ENCODE measurements at regions not wholly inside any gene's neighbourhood (a gene's known extent, or its start where the extent isn't known, plus 50 kb on each side); places are given as distances from the start of the nearest gene placed in this dataset.
"Not testable (repeated sequence)": the region's sequence is repeated elsewhere in the genome, so short reads cannot be mapped to it uniquely, and the experiment has no call there.

DNA sequence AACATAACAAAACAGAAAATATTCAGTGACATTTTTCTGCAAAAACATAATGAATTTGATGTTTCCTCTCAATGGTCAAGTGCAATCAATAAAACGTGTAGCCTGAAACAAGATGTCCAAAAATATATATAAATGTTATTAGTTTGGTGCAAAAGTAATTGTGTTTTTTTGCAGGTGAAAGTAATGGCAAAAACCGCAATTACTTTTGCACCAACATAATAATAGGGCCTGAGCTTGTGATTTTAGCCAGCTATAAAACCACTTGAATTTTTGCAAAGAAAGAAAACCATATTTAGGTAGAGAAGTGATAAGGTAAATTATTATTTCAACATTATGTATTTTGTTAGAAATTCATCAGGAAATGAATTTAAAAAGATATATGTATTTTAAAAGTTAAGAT, 475.3 kb upstream of the AMOT start:
- DNase-seq (ENCODE audit: low spot score): no peak

DNA sequence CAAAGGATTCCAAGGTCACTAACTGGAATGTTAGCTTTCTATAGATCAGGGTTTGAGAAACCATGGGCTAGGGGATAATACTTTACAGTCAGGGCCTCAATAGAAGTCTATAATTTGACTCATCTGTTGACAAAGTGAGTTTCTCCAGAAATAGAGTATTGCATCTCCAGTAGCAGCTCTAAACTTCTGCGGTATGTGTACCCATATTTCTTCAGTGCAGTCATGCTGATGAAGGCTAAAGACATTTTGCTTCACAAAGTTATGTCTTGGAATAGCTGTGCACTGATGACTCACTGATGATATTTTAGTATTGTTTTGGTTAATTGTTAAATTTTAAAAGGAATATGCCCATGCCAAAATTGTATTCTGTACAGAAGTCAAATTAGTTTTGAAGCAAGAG, 464.9 kb upstream of the AMOT start:
- no peak for DNase-seq (ENCODE audit: low spot score)

DNA sequence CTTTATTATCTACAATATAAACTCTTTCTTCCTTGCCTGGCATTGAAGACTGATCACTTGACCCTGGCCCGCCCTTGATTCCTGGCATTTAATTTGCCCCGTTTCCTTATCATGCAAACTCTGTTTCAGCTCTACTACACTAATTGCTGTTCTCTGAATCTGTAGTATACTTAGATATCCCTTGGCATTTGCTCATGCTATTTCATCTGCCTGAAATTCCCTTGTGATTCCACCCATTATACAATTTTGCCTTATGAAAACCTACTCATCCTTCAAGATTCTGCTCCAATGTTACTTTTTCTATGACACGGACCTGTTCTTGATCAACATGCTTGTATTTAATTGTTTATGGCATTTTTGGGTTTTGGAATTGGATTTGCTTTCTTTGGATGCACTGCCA, 459.9 kb upstream of the AMOT start:
- no peak for DNase-seq (ENCODE audit: low spot score)

DNA sequence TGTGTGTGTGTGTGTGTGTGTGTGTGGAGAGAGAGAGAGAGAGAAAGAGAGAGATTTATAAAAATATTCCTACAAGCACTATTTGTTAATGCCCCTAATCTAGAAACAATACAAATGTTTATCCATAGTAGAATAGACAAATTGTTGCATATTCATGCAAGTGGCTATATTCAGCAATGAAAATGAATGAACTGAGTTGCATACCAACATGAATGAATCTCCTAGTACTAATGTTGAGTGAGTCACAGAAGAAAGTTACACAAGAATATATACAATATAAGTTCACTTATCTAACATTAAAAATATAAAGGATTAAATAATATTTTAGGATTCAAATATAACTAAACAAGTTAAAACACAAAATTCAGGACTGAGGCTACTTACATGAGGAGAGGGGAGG, 456.8 kb upstream of the AMOT start:
- no peak for DNase-seq (ENCODE audit: low spot score)

DNA sequence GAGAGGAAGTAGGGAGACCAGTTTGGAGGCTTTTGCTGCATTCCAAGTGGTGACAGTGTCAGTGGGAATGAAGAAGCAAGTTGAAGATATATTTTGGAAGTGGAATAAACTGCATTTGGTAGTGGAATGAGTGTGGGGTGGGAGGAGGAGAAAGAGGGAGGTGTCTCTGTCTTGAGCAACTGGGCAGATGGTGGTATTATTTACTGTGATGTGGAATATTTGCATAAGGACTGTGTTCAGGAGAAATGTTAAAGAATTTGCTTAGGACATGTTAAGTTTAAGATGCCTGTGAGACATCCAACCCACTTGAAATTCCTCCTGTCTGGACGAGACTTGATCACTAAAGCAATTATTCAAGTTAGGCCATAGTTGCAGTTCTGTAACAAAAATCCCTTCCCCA, 448.9 kb upstream of the AMOT start:
- no peak for DNase-seq (ENCODE audit: low spot score)

DNA sequence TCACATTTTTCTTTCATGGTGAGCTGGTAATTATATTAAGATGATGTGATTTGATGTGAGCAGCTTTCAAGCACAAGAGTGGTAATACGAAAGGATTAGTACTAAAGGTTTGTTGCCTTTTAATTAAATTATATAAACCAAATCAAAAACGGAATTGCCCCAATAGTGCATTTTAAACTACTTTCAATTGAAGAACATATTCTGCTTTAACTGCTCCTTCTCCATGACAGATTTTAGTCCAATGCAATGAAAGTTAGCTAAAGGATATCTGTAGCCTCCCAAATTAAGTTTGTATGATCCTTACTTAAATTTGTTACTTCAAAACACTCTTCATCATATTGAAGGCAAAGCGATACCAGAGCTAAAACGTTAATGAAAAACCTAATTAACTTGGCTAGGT, 447.1 kb upstream of the AMOT start:
- DNase-seq (ENCODE audit: low spot score): no peak

DNA sequence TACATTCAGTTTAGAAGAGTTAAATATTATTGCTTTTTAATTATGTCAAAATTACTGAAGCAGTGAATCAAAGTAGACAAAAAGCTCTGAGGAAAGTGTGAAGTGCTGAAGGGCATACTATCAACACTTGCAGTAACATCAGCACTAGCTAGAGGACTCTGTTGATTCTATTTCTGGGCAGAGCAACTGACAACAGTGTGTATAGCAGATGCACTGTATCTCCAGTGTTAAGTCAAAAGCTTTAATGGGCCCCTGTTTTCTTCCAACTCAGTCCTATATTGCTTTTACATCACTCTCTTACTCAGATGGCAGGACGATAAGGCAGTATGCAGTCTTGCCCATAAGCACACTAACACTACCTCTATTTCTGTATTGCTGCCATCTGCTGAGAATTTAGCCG, 435.2 kb upstream of the AMOT start:
- no peak for DNase-seq (ENCODE audit: low spot score)

DNA sequence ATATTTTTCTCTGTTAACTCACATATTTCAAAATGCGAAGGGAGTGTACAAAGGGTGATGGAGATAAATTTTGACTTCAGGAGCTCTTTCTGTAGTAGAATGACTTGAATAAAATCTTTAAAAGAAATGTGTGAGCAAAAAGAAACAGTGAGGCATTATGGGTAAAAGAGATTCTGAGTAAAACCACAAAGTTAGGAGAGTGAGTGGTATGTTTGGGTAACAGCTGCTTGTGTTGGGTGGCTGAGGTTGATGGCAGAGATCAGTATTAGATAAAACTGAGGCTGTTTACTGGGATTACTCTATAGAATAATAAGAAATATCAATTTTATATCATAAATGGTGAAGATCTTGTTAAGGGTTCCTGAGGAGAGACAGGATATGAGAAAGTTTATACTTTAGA, 434.2 kb upstream of the AMOT start:
- DNase-seq (ENCODE audit: low spot score): no peak

DNA sequence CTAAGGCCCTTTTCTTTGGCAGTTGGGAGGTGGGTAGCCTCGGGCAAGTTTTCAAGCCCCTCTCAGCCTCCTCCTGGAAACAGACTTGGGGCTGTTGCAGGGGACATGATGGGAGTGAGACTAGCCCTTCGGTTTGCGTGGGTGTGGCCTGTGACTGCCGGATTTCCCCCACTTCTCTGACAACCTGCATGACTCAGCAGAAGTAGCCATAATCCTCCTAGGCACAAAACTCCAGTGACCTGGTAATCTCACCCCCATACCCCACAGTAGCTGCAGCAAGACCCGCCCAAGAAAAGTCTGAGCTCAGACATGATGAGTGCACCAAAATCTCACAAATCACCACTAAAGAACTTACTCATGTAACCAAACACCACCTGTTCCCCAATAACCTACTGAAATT, 433.7 kb upstream of the AMOT start:
- no peak for DNase-seq (ENCODE audit: low spot score)

DNA sequence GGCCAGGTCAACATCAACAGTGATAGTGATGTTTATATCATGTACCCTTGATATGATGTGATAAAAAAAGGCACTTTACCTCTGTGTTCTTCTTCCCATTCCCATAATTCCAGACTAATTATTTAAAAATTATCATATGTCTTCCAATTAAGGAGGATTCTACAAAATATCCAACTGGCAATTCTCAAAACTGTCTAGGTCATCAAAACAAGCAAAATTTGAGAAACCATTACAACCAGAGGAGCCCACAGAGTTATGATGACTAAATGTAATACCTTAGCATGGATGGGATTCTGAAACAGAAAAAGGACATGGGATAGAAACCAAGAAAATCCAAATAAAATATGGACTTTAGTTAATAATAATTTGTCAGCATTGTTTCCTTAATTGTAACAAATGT, 428.6 kb upstream of the AMOT start:
- DNase-seq (ENCODE audit: low spot score): no peak

DNA sequence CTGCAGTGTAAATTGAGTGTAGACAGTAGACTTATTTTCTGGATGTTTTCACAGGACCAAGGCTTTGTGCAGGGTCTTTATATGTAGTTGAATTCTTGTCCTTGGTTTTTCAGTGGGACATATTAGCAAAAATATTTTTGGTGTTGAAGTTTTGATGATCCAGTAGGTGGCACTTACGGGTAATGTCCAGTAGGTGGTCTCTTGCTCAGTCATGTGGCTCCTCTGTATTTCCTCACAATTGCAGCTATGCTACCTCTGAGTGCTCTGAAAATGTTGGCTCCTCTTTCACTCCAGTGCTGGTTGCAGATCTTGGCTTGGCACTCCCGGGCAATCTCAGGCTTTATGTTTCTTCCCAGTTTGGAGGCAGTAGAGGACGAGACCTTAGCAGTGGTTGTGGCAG, 419.8 kb upstream of the AMOT start:
- no peak for DNase-seq (ENCODE audit: low spot score)

DNA sequence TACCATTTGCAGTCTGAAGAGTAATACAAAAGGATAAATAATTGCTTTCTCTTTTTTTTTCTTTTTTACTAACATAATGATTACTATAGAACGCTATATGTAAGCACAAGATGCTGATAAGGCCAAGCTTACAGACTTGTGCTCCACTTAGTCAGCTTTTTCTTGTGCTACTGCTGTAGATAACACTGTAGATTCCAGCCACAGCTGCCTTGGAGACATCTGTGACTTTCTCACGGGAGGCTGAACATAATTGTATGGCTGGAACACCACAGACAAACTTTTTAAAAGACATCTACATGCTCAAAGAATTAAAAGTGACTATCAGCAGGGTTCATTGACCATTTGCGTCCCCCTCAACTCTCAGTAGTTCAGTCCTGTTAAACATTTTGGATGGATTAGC, 381.7 kb upstream of the AMOT start:
- no peak for DNase-seq (ENCODE audit: low spot score)

DNA sequence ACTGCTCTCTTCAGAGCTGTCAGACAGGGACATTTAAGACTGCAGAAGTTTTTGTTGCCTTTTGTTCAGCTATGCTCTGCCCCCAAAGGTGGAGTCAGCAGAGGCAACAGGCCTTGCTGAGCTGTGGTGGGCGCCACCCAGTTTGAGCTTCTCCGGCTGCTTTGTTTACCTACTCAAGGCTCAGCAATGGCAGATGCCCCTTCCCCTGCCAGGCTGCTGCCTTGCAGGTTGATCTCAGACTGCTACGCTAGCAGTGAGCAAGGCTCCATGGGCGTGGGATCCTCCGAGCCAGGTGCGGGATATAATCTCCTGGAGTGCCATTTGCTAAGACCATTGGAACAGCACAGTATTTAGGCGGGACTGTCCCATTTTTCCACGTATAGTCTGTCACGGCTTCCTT, 371.4 kb upstream of the AMOT start:
- no peak for DNase-seq (ENCODE audit: low spot score)

DNA sequence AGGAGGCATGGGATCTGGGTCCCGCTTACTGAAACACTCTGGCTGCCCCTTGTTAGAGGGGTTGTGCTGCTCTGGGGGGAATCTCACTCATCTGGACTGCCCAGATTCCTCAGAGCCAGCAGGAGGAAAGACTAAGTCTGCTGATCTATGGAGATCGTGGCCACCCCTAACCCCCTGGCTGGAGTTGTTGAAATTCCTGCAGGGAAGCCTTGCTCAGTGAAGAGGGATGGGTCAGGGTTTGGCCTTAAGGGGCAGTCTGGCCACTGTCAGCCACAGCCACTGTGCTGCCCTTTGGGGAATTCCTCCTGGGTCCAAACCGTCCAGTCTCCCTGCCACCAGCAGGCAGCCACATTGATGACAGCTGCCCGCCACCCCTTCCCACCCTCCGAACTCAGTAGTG, 362.0 kb upstream of the AMOT start:
- no peak for DNase-seq (ENCODE audit: low spot score)

DNA sequence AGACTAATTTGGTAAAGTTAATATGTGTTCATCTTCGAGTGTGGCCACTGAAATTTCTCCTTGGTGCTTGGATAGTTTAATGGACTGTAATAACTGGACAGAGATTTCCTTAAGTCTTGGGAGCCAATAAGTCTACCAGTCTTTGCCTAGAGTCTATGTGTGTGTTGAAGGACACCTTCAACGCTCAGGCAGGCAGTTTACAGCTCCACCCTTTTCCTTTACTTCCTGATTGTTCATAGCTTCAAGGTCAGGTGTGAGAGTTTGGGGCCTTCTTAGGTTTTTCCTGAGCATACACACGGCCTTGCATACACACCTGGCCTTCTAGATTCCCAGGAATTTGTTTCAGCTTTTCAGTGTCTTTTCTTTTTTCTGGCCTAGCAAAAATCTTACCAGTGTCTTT, 355.3 kb upstream of the AMOT start:
- DNase-seq (ENCODE audit: low spot score): no peak

DNA sequence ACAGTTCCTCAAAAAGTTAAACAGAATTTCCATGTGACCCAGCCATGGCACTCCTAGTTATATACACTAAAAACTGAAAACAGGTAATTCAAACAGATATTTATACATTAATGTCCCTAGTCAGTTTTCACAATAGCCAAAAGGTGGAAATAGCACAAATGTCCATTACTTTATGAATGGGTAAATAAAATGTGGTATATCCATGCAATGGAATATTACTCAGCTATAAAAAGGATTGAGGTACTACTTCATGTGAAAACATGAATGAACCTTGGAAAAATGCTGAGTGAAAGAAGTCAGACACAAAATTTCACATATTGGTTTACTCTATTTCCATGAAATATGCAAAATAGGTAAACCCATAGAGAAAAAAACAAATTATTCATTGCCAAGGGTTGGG, 351.8 kb upstream of the AMOT start:
- no peak for DNase-seq (ENCODE audit: low spot score)

DNA sequence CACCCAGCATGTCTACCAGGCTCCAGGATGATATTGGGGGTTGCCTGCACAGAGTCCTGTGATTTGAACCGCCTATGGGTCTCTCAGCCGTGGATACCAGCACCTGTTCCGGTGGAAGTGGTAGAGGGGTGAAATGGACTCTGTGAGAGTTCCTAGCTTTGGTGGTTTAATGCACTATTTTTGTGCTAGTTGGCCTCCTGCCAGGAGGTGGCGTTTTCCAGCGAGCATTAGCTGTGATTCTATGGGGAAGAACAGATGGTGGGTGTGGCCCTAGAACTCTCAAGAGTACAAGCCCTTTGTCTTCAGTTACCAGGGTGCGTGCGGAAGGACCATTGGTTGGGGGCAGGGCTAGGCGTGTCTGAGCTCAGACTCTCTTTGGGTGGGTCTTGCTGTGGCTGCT, 316.9 kb upstream of the AMOT start:
- no peak for DNase-seq (ENCODE audit: low spot score)

DNA sequence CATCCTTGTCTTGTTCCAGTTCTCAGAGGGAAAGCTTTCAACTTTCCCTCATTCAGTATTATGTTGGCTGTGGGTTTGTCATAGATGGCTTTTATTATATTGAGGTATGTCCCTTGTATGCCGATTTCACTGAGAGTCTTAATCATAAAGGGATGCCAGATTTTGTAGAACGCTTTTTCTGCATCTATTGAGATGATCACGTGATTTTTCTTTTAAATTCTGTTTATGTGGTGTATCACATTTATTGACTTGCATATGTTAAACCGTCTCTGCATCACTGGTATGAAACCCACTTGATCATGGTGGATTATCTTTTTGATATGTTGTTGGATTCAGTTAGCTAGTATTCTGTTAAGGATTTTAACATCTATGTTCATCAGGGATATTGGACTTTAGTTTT, 313.7 kb upstream of the AMOT start:
- DNase-seq (ENCODE audit: low spot score): not testable (repeated sequence)

DNA sequence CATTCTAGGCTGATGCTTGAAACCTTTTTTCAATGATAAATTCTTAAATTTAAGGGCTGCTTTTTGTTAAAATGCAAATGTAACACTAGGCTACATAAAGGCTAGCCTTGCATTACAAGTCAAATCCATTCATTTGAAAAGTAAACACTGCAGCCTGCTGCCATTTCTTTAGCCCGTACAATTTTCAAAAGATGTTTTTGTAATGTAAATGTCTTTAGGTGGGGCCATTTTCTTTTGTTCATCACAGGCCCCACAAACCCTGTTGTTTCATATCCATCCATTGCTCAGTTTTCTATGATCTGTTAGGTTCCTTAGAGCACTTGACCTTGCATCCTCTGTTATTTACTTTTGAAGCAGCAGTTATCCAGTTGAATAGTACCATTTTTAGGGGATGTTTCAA, 296.2 kb upstream of the AMOT start:
- no peak for DNase-seq (ENCODE audit: low spot score)

DNA sequence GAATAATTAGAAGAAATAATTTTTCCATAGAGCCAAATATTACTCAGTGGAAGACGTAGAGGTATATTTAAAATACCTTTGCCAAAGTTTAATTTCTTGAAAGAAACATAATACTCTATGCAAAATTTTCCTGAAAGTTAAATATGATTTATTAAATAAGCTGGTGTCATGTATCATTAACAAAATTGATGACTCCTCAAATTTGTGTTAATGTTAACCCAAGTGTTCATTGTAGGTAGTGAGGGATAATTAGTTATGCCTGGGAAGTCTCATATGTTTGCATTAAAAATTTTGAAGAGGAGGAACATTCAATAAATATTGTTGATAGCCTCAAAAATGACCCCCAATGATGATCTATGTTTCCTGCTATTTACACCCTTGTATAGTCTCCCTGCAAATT, 292.7 kb upstream of the AMOT start:
- DNase-seq (ENCODE audit: low spot score): no peak

DNA sequence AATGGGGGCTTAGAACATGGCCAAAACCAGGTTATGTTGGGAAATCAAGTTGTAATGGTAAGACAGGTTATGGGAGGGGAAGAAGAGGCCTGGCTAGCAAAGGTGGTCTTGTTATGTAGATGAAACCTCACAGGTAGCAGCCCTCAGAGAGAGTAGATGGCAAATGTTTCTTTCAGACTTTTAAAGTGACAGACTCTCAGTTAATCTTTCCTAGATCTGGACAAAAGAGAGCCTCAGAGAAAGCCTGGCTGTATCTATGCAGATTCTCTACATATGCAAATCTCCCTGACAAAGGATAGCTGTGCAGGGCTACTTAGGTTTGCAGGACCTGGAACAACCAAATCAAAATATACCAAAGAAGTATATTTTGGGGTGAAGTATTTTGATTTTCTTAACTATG, 284.1 kb upstream of the AMOT start:
- no peak for DNase-seq (ENCODE audit: low spot score)

DNA sequence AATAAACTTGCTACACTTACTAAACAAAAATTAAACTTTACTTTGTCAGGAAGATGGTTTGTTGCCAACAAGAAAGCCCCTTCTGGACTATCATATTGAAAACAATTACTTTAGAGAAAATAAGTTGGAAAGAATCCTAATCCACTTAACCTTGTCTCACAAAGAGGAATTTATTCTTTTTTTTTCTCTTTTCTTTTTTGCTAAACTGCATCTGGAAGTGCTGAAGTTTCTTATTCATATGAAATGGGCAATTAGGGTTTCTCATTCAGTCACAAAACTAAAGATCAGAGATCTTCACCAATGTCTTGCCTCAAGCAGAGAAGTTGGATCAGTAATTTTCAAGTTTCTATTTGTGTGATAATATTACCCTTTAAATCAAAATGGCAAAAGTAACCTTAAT, 234.9 kb upstream of the AMOT start:
- no peak for DNase-seq (ENCODE audit: low spot score)

DNA sequence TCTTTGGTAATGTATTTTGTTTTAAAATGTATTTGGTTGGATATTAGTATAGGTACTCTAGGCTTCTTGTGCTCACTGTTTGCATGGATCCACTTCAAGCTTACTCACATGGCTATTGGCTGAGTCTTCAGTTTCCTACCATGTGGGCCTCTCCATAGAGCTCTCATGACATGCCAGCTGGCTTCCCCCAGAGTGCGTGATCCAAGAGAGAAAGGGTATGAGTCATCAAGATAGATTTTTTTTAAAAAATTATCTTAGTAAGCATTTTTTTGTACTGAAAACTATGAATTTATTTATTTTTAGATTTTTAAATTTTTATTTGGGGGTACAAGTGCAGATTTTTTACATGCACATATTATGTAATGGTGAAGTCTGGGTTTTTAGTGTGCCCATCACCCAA, 219.1 kb upstream of the AMOT start:
- DNase-seq (ENCODE audit: low spot score): no peak

DNA sequence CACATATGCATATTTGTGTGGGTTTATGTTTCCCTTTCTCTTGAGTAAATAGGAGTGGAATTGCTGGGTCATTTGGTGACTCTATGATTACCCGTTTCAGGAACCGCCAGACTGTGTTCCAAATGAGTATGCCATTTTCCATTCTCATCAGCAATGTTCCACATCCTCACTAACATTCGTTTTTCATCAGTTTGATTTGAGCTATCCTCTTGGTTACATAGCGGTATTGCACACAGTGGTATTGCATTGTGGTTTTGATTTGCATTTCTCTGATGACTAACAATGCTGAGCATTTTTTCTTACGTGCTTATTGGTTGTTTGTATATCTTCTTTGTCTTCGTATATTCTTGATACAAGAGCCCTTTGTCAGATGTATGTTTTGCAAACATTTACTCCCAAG, 218.0 kb upstream of the AMOT start:
- no peak for DNase-seq (ENCODE audit: low spot score)

DNA sequence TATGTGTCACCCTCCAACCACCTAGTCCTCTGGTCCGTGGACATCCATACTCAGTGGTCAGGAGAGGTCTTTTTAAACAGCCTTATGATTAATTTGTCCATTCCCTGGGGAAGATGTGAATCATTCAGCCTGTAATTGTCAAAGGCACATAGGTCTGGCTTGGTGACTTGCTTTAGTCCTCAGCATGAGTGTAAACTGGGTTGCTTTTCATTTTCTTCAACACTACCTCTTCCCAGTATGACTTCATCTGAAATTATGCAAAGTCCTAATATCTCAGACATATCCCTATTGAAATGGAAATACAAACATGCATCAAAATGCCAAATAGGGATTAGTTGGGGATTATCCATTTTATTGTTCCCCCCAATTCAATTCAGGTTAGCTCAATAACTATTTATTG, 208.3 kb upstream of the AMOT start:
- DNase-seq (ENCODE audit: low spot score): no peak

DNA sequence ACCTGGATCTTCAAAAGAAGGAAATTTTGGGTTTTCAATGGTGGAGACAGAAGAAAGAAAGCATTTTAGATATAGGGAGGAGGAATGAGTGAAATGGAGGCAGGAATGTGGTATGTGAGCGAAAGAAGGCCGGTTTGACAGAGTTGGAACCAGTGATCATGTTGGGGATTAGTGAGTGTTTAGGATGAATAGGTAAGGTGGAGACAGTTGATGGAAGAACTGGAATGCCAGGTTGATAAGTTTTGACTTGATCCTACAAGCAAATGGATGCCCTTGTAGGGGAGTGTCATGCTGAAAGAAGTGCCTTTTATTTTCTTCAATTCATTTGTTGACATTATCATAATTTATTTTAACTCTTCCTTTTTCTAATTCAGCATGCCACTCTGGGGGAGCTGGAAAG, 207.8 kb upstream of the AMOT start:
- no peak for DNase-seq (ENCODE audit: low spot score)
